HEK293 (cell line): ENCODE measurements at regions not wholly inside any gene's neighbourhood (a gene's known extent, or its start where the extent isn't known, plus 50 kb on each side); places are given as distances from the start of the nearest gene placed in this dataset.

ENCODE experiments used
- ZNF571 ChIP-seq: fragments of 450-650 bp; formaldehyde crosslinking; IDR thresholded peaks from 2 replicates; pipeline ENCODE4 v1.5.0; 2017; ENCODE audit warnings: missing biosample characterization, missing genetic modification characterization
- TF ChIP-seq, protein P1 (sequence below): sonication (generic); formaldehyde crosslinking; IDR thresholded peaks from 2 replicates; pipeline ENCODE4 v1.8.1; 2022; ENCODE audit warnings: mild to moderate bottlenecking, moderate library complexity, missing genetic modification reagents

DNA sequence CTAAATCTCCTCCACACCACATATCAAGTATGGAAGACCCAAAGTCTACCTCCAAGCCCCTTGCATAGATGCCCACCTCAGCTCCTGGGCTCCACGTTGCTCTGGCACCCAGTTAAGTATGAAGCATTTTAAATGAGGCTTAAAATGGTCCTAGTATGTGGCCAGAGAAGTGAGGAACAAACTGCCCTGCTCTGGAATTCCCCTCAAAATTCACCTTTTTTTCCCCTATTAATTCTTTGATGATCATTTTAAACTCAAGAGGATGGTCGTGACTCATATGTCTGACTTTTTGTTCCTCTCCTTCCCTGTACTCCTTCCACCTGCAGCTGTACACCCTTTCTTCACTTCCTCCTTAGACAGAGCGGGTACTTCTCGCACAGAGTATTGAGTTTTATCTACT is 234.5 kb upstream of the MYOCD start:
- TF ChIP-seq, protein P1, sequence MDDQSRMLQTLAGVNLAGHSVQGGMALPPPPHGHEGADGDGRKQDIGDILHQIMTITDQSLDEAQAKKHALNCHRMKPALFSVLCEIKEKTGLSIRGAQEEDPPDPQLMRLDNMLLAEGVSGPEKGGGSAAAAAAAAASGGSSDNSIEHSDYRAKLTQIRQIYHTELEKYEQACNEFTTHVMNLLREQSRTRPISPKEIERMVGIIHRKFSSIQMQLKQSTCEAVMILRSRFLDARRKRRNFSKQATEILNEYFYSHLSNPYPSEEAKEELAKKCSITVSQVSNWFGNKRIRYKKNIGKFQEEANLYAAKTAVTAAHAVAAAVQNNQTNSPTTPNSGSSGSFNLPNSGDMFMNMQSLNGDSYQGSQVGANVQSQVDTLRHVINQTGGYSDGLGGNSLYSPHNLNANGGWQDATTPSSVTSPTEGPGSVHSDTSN (CRISPR knock-in tag): no peak
- TF ChIP-seq ZNF571 (tag by site-specific recombination): no peak
